ENCODE measurements at regions not wholly inside any gene's neighbourhood (a gene's known extent, or its start where the extent isn't known, plus 50 kb on each side); places are given as distances from the start of the nearest gene placed in this dataset.
A peak's percentile ranks its signal among the peaks of the same experiment; 100 is the strongest.
"Not testable (repeated sequence)": the region's sequence is repeated elsewhere in the genome, so short reads cannot be mapped to it uniquely, and the experiment has no call there.

- POLR2A ChIA-PET, result no interaction called here
- no peak for TF ChIP-seq CTCF (IDR thresholded peaks at IDR 0.05; ENCODE audit: insufficient read depth, low read length, missing control alignments)
- no peak for DNase-seq (ENCODE audit: low read depth, low spot score)
- CTCF ChIA-PET, result interaction anchor here (0.7 to 4.3 kb wide), 11 partner anchors 8 to 183 kb away, joined by 5 to 50 read pairs (median 26); no protein-coding TSS in a partner anchor
- H3K4me3 ChIP-seq (ENCODE audit: low read depth, low read length), result no peak overlapping the region
Measured at GRCh38 chr11:33989461-33989860, 62.1 kb upstream of the CAPRIN1 start.

DNA sequence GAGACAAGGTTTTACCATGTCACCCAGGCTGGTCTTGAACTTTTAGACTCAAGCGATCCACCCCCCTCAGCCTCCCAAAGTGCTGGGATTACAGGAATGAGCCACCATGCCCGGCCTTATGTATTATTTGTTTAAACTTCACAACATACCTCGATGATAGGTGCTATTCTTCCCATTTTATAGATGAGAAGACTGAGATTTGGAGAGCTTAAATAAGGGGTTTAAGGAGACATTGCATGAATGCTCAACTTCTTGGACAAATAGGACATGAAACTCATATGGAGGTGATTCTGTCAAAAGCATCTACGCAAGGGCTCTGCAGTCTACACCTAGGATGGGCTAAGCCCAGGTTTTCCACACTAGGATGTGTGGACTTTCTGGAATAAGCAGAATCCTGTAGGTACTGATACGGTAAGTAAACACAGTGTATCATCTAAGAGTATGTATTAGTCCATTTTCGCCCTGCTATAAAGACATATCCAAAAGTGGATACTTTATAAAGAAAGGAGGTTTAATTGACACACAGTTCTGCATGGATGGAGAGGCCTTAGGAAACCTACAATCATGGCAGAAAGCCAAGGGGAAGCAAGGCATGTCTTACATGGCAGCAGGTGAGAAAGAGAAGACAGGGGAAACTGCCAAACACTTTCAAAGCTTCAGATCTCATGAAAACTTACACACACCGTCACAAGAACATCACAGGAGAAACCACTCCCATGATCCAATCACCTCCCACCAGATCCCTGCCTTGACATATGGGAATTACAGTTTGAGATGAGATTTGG lies 62.8 kb upstream of the CAPRIN1 start:
- TF ChIP-seq CTCF (IDR thresholded peaks at IDR 0.05; ENCODE audit: insufficient read depth, low read length, missing control alignments), result no peak
- H3K4me3 ChIP-seq (ENCODE audit: low read depth, low read length), result no peak overlapping the region
- CTCF ChIA-PET, result interaction anchor here (0.7 to 4.3 kb wide), 34 partner anchors 9 to 372 kb away, joined by 3 to 50 read pairs (median 6); no protein-coding TSS in a partner anchor
- no peak for DNase-seq (ENCODE audit: low read depth, low spot score)
- POLR2A ChIA-PET, result no interaction called here

DNA sequence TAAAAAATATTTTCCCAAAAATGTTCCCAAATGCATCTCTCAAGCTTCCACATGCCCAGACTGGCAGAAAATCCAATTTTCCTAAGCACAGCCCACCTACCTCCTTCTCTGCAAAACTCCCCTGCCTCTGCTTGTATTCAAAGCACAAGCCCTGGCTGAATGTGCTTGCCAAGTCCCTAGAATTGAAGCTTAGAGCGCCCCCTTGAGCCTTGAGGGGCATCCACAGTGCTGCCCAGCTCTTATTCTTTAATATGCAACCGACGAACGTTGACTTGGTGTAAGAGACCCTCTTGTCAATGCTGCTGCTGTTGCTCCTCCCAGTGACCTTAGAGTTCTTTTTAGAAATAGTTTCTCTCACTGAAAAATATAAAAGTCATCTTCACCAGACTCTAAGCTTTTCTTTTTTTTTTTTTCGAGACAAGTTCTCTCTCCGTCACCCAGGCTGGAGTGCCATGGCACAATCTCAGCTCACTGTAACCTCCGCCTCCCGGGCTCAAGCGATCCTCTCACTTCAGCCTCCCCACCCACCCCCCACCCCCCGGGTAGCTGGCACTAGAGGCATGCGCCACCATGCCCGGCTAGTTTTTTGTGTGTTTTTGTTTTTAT lies 63.5 kb upstream of the CAPRIN1 start:
- no peak for DNase-seq (ENCODE audit: low read depth, low spot score)
- ChIA-PET CTCF (interaction anchor here (0.6 to 4.3 kb wide), 41 partner anchors 9 to 373 kb away, joined by 3 to 50 read pairs (median 4); no protein-coding TSS in a partner anchor), POLR2A (no interaction called here)
- peak; percentile 76 for TF ChIP-seq CTCF (IDR thresholded peaks at IDR 0.05; ENCODE audit: insufficient read depth, low read length, missing control alignments)
- no peak overlapping the region for H3K4me3 ChIP-seq (ENCODE audit: low read depth, low read length)

DNA sequence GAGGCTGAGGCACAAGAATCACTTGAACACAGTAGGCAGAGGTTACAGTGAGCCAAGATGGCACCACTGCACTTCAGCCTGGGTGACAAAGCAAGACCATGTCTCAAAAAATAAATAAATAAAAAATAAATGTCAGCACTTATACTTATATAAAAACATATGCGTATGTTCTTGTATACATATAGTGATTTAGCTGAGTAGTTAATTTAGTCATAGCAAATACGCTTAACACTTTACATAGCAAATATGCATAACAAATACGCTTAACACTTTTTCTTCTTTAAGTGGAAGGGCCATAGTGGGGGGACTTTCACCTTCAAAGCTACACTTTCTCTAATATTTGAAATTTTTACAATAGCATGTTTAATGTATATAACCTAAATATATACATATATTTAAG lies 64.0 kb upstream of the CAPRIN1 start:
- ChIA-PET POLR2A (no interaction called here), CTCF (interaction anchor here (0.6 to 4.3 kb wide), 41 partner anchors 10 to 373 kb away, joined by 3 to 50 read pairs (median 4); no protein-coding TSS in a partner anchor)
- no peak for TF ChIP-seq CTCF (IDR thresholded peaks at IDR 0.05; ENCODE audit: insufficient read depth, low read length, missing control alignments)
- DNase-seq (ENCODE audit: low read depth, low spot score), result no peak
- H3K4me3 ChIP-seq (ENCODE audit: low read depth, low read length), result no peak overlapping the region

DNA sequence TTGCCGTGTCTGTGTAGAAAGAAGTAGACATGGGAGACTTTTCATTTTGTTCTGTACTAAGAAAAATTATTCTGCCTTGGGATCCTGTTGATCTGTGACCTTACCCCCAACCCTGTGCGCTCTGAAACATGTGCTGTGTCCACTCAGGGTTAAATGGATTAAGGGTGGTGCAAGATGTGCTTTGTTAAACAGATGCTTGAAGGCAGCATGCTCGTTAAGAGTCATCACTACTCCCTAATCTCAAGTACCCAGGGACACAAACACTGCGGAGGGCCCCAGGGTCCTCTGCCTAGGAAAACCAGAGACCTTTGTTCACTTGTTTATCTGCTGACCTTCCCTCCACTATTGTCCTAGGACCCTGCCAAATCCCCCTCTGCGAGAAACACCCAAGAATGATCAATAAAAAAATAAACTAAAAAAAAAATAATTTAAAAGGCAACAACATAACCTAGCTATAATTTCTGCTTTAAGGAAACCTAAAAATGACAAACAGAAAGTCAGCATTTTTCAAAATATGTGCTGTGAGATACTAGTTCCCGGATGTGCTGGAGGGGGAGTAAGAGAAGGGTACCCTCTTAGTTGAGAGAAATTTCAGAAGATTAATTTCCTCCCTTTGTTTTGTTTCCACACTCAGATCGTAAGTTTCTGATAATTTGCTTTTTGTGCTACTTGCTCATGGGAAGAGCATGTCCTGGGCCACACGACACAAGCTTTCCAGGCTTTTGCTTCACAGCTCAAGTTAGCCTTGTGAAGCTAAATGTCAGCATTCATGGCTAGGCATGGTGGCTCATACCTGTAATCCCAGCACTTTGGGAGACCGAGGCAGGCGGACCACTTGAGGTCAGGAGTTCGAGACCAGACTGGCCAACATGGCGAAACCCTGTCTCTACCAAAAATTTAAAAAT lies 64.7 kb upstream of the CAPRIN1 start:
- POLR2A ChIA-PET; H3K4me3 ChIP-seq (ENCODE audit: low read depth, low read length); DNase-seq (ENCODE audit: low read depth, low spot score): not testable (repeated sequence)
- CTCF ChIA-PET, result interaction anchor here (0.6 to 4.3 kb wide), 28 partner anchors 9 to 180 kb away, joined by 3 to 50 read pairs (median 6); no protein-coding TSS in a partner anchor

DNA sequence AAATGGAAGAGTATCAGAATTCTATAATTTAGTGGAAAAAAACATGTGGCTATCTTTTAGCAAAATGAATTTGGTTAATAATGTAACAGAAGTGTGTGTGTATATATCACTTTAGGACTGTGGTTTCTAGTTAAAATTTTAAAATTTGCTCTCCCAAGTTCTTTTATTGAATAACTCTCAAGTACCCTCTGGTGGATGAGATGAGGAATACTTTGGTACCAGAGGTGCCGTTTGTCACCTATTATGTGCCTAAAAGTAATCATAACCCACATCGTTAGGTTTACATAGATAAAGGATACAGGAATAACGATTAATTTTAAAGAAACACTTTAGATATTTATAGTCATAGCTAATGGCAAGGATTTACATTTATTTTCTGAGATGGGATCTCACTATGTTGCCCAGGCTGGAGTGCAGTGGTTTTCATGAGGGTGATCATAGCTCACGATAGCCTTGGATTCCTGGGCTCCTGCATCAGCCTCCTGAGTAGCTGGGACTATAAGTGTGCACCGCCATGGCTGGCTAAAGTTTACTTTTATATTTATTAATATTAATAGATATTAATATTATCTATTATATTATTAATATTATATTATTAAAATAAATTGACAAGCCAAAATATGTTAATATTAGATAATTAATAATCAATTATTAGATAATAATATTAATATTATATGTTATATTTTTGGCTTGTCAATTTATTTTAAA lies 66.7 kb upstream of the CAPRIN1 start:
- ChIA-PET POLR2A (no interaction called here), CTCF (interaction anchor here (0.7 to 1.1 kb wide), 3 partner anchors 127 to 178 kb away, joined by 3 to 11 read pairs (median 7); no protein-coding TSS in a partner anchor)
- no peak for TF ChIP-seq CTCF (IDR thresholded peaks at IDR 0.05; ENCODE audit: insufficient read depth, low read length, missing control alignments)
- no peak overlapping the region for H3K4me3 ChIP-seq (ENCODE audit: low read depth, low read length)
- no peak for DNase-seq (ENCODE audit: low read depth, low spot score)
